ENCODE measurements at regions not wholly inside any gene's neighbourhood (a gene's known extent, or its start where the extent isn't known, plus 50 kb on each side); places are given as distances from the start of the nearest gene placed in this dataset.
"Not testable (repeated sequence)": the region's sequence is repeated elsewhere in the genome, so short reads cannot be mapped to it uniquely, and the experiment has no call there.

GRCh38 chr6:81455641-81456040, 296.8 kb downstream of the TENT5A start:
- no peak for DNase-seq

- no peak for DNase-seq
Observed at GRCh38 chr6:81451787-81452186, 300.7 kb downstream of the TENT5A start.

GRCh38 chr6:81450180-81450579, 302.3 kb downstream of the TENT5A start:
- DNase-seq: no peak

GRCh38 chr6:81446509-81446908, 306.0 kb downstream of the TENT5A start:
- no peak for DNase-seq

GRCh38 chr6:81439417-81439816, 313.1 kb downstream of the TENT5A start:
- no peak for DNase-seq

GRCh38 chr6:81436990-81437389, 315.5 kb downstream of the TENT5A start:
- no peak for DNase-seq

GRCh38 chr6:81413306-81413705, 339.2 kb downstream of the TENT5A start:
- no peak for DNase-seq

GRCh38 chr6:81401970-81402690, 350.4 kb downstream of the TENT5A start:
- DNase-seq: no peak

- no peak for DNase-seq
Observed at GRCh38 chr6:81396916-81397315, 355.6 kb downstream of the TENT5A start.

GRCh38 chr6:81387163-81387562, 365.3 kb downstream of the TENT5A start:
- DNase-seq: no peak

- DNase-seq: no peak
Observed at GRCh38 chr6:81384921-81385320, 367.6 kb downstream of the TENT5A start.

GRCh38 chr6:81383472-81383871, 369.0 kb downstream of the TENT5A start:
- DNase-seq: no peak

- no peak for DNase-seq
Observed at GRCh38 chr6:81382852-81383251, 369.6 kb downstream of the TENT5A start.

- DNase-seq: no peak
Observed at GRCh38 chr6:81381382-81381916, 371.0 kb downstream of the TENT5A start.

- no peak for DNase-seq
Observed at GRCh38 chr6:81380718-81381338, 371.7 kb downstream of the TENT5A start.

- DNase-seq: no peak
Observed at GRCh38 chr6:81376745-81377144, 375.7 kb downstream of the TENT5A start.

- DNase-seq: no peak
Observed at GRCh38 chr6:81373414-81373813, 379.1 kb downstream of the TENT5A start.

GRCh38 chr6:81371930-81372329, 380.6 kb downstream of the TENT5A start:
- DNase-seq: no peak

- no peak for DNase-seq
Observed at GRCh38 chr6:81366972-81367371, 385.5 kb downstream of the TENT5A start.

GRCh38 chr6:81362246-81362645, 390.2 kb downstream of the TENT5A start:
- DNase-seq: no peak

GRCh38 chr6:81353262-81353661, 399.2 kb downstream of the TENT5A start:
- DNase-seq: no peak

GRCh38 chr6:81344026-81344425, 408.5 kb downstream of the TENT5A start:
- not testable (repeated sequence) for DNase-seq

GRCh38 chr6:81340946-81341345, 411.5 kb downstream of the TENT5A start:
- DNase-seq: no peak

- DNase-seq: no peak
Observed at GRCh38 chr6:81331526-81331925, 421.0 kb downstream of the TENT5A start.

GRCh38 chr6:81328700-81329099, 423.8 kb downstream of the TENT5A start:
- no peak for DNase-seq
